Sigmoid colon (tissue), 4 donors: ENCODE measurements at regions not wholly inside any gene's neighbourhood (a gene's known extent, or its start where the extent isn't known, plus 50 kb on each side); places are given as distances from the start of the nearest gene placed in this dataset.

Source experiments
- CTCF ChIP-seq, 4 experiments: fragments of 450-650 bp in 3 of 4; fragments of 200-600 bp in 1 of 4; IDR thresholded peaks; one replicate each; pipeline ENCODE4 v1.5.1; 2016 to 2019; ENCODE audit warnings: antibody characterized with exemption in 4 of 4, mild to moderate bottlenecking in 3 of 4, moderate library complexity in 2 of 4
- EP300 ChIP-seq, 4 donors: sonication (generic); formaldehyde crosslinking; IDR thresholded peaks; one replicate each; pipeline ENCODE4 v1.6.1; 2017; ENCODE audit warnings: antibody characterized with exemption in 4 of 4
- POLR2A ChIP-seq, 2 donors: fragments of 450-650 bp; IDR thresholded peaks; one replicate each; pipeline ENCODE4 v1.6.1; 2016; ENCODE audit warnings: antibody characterized with exemption in 2 of 2, mild to moderate bottlenecking in 2 of 2, moderate library complexity in 2 of 2
- POLR2AphosphoS5 ChIP-seq, 4 donors: sonication (generic); formaldehyde crosslinking; IDR thresholded peaks; one replicate each; pipeline ENCODE4 v1.6.1; 2017; ENCODE audit warnings: antibody characterized with exemption in 4 of 4

GRCh38 chr1:4598561-4598960 is 55.8 kb upstream of the AJAP1 start:
- no peak for TF ChIP-seq CTCF (IDR thresholded peaks at IDR 0.05)
- no peak for TF ChIP-seq EP300 (IDR thresholded peaks at IDR 0.05)
- TF ChIP-seq POLR2A (IDR thresholded peaks at IDR 0.05): no peak
- no peak for TF ChIP-seq POLR2AphosphoS5 (IDR thresholded peaks at IDR 0.05)
